ENCODE measurements at regions not wholly inside any gene's neighbourhood (a gene's known extent, or its start where the extent isn't known, plus 50 kb on each side); places are given as distances from the start of the nearest gene placed in this dataset.

GRCh38 chr1:91606546-91607078 lies 106.0 kb downstream of the CDC7 start:
- TF ChIP-seq CTCF (IDR thresholded peaks at IDR 0.05) (no peak), POLR2AphosphoS5 (IDR thresholded peaks at IDR 0.05) (no peak)

Data from suprapubic skin (tissue), 3 donors.